Fibroblast of skin of right biceps (primary cell): ENCODE measurements at regions not wholly inside any gene's neighbourhood (a gene's known extent, or its start where the extent isn't known, plus 50 kb on each side); places are given as distances from the start of the nearest gene placed in this dataset.
"Not testable (repeated sequence)": the region's sequence is repeated elsewhere in the genome, so short reads cannot be mapped to it uniquely, and the experiment has no call there.

Source experiments
- DNase-seq: peaks from one replicate; pipeline ENCODE4 v3.0.0-alpha.2; 2013

- no peak for DNase-seq
Observed at GRCh38 chr21:28332796-28333195, 659.9 kb downstream of the LTN1 start.

GRCh38 chr21:28325618-28326017 lies 667.1 kb downstream of the LTN1 start:
- no peak for DNase-seq

- no peak for DNase-seq
Observed at GRCh38 chr21:28324690-28325089, 668.0 kb downstream of the LTN1 start.

DNA sequence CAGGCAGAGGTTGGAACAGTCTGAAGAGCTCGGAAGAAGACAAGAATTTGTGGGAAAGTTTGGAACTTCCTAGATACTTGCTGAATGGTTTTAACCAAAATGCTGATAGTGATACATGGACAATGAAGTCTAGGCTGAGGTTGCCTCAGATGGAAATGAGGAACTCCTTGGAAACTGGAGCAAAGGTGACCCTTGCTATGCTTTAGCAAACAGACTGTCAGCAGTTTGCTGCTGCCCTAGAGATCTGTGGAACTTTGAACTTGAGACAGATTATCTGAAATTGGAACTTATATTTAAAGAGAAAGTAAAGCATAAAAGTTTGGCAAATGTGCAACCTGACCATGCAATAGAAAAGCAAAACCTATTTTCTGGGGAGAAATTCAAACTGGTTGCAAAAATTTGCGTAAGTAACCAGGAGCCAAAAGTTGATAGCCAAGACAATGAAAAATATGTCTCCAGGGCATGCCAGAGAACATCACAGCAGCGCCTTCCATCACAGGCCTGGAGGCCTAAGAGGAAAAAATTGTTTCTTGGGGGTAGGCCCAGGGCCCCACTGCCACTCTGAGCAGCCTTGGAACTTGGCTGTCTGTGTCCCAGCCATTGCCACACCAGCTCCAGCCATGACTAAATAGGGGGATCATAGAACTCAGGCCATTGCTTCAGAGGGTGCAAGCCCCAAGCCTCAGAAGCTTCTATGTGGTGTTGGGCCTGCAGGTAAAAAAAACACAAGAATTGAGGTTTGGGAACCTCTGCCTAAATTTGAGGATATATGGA lies 675.3 kb downstream of the LTN1 start:
- no peak for DNase-seq

- DNase-seq, result peak; percentile 19
Observed at GRCh38 chr21:28311411-28312190, 681.1 kb downstream of the LTN1 start.

GRCh38 chr21:28310711-28311110 lies 682.0 kb downstream of the LTN1 start:
- DNase-seq, result no peak

GRCh38 chr21:28310171-28310685 lies 682.4 kb downstream of the LTN1 start:
- no peak for DNase-seq

DNA sequence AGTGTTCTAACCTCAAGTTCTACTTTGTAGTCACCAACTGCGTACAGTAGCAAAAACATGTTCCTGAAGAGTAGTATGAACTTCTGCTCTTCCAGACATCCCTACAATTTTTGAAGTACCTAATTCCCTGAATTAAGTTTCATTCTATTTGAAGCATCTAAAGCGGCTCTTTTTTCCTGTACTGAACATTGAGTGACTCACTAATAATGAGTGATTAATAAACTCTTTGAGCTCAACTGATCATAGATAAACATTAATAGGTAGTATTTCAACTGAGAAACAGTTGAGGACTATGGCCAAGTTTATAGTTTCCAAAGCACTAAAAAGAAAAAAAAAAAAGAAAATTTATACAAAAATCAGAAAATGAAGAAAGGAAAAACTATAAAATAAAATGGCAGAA lies 683.1 kb downstream of the LTN1 start:
- DNase-seq, result no peak

DNA sequence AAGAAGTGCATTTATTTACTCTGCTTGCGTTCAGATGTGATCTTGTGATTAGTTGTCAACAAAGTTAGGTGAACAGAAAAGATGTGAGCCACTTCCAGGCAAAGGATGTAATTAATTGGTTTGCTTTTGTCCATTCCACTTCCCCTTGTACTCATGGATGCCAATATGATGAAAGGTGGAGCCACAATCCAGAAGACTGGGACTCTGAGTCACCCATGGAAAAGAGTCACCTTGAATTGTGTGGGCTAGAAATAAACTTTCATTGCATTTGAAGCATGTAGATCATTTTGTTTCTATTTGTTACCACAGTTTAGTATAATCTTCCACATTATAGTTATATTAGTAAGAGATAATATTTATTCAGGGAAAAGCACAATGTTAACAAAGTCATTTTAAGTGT lies 684.2 kb downstream of the LTN1 start:
- peak; percentile 53 for DNase-seq

GRCh38 chr21:28299946-28300345 lies 692.7 kb downstream of the LTN1 start:
- DNase-seq, result no peak

DNA sequence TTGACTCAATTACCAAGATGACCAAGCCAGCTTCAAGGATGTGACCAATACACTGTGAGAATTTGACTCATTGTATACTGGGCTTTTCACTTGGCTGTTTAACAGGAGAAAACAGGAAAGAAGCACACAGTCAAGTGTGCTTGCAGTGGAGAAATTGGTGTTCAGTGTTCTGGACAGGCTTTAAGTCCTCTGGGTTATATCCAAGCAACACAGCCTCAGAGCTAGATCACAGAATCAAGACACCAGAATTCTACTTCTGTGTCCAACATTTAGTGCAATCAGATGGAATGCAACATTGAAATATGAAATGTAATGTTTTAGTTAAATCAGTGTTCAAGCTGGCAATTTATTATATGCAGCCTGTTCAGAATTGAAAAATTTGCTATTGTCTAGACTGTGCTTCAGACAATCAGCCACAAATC lies 694.4 kb downstream of the LTN1 start:
- DNase-seq, result peak; percentile 42

DNA sequence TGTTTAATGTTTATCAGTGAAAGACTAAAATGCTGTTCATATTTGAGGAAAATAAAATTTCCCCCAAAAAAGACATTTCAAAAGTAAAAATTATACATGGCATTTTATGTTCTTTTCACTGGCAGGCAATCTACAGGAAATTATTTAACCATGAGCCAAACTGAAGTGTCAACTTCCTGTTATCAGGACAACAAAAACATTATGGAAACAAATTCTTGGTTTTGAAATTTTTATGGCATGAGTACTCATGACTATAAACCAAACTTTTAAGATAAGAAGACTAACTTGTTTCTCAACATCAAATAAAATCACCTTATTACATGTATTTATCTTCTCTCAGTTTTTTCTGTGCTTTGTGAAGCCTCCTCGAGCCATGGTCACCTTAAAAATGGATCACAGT lies 698.6 kb downstream of the LTN1 start:
- DNase-seq, result peak; percentile 45

DNA sequence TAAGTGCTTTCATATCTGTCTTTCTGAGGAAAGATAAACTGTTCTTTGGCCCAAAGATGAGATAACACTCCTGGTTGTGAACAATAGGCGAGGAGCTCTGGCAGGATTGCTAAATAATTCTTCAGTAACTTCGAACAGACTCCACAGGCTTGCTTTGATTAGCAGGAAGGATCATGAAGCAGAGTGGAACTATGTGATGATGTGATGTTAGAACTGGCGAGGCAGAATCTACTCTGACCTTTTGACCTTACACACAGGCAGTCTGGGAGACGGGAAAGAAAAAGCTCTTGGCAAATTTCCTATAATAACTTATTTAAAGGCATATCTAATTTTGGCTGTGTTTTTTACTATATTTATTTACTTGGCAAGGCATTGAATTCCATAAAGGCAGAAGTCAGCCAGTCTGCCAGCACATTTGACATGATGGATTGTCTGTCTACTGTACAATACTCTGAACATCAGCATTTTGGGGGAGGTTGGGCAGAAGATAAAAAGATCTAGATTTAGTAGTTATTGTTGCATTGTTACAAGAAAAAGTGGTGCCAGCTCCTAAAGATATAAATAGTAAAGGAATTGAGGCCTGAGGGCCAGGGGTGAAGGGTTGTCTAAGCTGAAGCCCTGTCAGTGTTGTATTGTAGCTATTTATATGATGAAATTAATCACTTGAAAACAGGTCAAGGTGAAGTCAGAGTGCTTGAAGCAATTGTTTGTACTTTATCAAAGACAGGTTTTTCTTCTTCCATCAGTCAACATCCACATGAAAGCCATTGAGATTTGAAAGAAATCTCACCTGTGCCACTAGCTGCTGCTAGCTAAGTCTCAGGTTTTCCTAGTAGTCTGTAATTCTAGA lies 708.8 kb downstream of the LTN1 start:
- DNase-seq, result peak; percentile 97

- no peak for DNase-seq
Observed at GRCh38 chr21:28282833-28283232, 709.8 kb downstream of the LTN1 start.

DNA sequence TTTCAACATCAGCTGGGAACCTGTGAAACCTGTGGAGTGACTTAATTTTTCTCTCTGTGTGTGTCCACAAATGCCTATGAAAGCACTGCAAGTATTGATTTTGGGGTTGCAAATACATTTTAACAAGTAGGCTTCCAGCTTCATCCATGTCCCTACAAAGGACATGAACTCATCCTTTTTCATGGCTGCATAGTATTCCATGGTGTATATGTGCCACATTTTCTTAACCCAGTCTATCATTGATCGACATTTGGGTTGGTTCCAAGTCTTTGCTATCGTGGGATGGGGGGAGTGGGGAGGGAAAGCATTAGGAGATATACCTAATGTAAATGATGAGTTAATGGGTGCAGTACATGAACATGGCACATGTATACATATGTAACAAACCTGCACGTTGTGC lies 711.3 kb downstream of the LTN1 start:
- not testable (repeated sequence) for DNase-seq

DNA sequence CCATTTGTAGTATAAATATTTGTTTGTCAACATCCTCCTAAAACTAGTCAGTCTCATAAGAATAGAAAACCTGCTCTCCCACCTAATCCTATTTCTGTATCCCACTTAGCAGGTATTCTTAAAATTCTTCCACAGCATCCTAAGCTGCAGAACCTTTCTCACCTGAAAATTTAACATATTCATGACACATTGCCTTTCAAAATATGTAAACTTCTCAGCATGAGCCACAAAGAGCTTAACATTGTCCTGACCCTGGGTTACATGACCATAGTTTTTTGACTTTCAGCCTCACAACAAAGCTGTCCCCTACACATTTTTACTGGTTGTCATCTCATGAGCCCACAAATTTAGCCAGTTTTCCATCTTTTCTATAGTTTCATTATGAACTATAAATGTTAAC lies 712.1 kb downstream of the LTN1 start:
- DNase-seq, result no peak

GRCh38 chr21:28277324-28277723 lies 715.4 kb downstream of the LTN1 start:
- no peak for DNase-seq

- DNase-seq, result peak; percentile 21
Observed at GRCh38 chr21:28272272-28272992, 720.2 kb downstream of the LTN1 start.

- no peak for DNase-seq
Observed at GRCh38 chr21:28269173-28269572, 723.5 kb downstream of the LTN1 start.

- DNase-seq, result no peak
Observed at GRCh38 chr21:28268685-28269084, 724.0 kb downstream of the LTN1 start.

DNA sequence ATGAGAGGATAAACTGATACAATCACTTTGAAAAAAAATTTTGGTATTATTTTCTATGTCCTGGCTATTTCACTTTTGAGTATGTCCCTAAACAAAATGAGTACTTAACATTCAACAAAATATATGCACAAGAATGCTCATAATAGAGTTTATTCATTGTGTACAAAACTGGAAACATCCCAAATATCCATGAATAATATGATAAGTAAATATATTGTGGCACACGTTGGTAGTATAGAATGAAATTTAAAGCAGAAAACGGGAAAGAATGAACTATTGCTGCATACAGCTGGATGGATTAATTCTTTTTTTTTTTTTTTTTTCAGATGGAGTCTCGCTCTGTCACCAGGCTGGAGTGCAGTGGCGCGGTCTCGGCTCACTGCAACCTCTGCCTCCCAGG lies 725.2 kb downstream of the LTN1 start:
- DNase-seq, result no peak

- DNase-seq, result no peak
Observed at GRCh38 chr21:28266061-28266460, 726.6 kb downstream of the LTN1 start.
